Mucosa of descending colon (tissue), 3 donors: ENCODE measurements at regions not wholly inside any gene's neighbourhood (a gene's known extent, or its start where the extent isn't known, plus 50 kb on each side); places are given as distances from the start of the nearest gene placed in this dataset.

Experiments used
- ATAC-seq: fragments of 200-7000 bp; cut with Tn5 transposase; one replicate; pipeline ENCODE4 v1.9.1; 2020; ENCODE audit warnings: mild to moderate bottlenecking, moderate library complexity
- DNase-seq, 3 donors: peaks; one replicate each; pipeline ENCODE4 v3.0.0-alpha.2; 2020
- H3K36me3 ChIP-seq: fragments of 200-600 bp; one replicate; pipeline ENCODE4 v1.8.0; 2021; ENCODE audit warnings: low read depth, mild to moderate bottlenecking
- H3K4me1 ChIP-seq: fragments of 200-600 bp; one replicate; pipeline ENCODE4 v1.8.0; 2021; ENCODE audit warnings: low read depth, mild to moderate bottlenecking
- H3K4me3 ChIP-seq: fragments of 200-600 bp; one replicate; pipeline ENCODE4 v1.8.0; 2021; ENCODE audit warnings: mild to moderate bottlenecking
- H3K9me3 ChIP-seq: fragments of 200-600 bp; one replicate; pipeline ENCODE4 v1.8.0; 2021; ENCODE audit warnings: mild to moderate bottlenecking
- CTCF ChIP-seq: fragments of 200-600 bp; IDR thresholded peaks from one replicate; pipeline ENCODE4 v1.8.0; 2022; ENCODE audit warnings: antibody characterized with exemption, mild to moderate bottlenecking
- intact Hi-C, 2 donors: fragments of 100-400 bp; cut with DNase I in 1 of 2; cut with micrococcal nuclease in 1 of 2; formaldehyde crosslinking; loops; one replicate each; pipeline versions ENCODE4 v1.11.0 to v1.11.1; 2022; cut with DNase I, micrococcal nuclease
- donor health status: DM: no; HTN: no; CAD: no; lungs with moderate emphysema.
- donor health status: DM: no; HTN: no; CAD: no.
- donor health status: DM: no; HTN: yes; CAD: no.

DNA sequence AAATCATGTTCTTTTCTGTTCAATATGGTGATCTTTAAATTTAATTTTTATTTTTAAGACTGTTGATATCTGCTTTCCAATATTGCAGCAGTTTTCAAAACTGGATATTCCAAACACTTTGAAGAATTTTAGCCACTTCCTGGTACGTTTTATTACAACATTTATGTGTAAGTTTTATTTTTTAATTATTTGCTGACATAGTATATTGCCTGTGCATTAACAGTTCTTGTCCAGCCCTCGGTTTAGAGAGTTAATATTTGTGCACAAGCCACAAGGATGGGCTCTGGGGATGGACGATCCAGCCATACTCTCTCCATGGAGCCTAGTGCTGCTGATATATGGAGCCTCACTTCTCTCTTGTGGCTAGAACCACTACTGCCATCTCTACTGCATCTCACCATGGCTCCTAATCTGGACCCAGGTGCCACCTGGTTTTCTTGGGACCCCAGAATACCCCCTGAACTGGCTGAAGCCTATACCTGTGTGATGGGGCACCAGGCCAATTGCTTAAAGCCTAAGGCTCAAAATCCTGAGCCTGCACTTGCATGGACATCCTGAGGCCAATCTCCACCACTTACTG, 262.5 kb downstream of the RASSF9 start:
- no peaks in the 10 kb centered on the region for H3K9me3 ChIP-seq
- no peak for ATAC-seq

DNA sequence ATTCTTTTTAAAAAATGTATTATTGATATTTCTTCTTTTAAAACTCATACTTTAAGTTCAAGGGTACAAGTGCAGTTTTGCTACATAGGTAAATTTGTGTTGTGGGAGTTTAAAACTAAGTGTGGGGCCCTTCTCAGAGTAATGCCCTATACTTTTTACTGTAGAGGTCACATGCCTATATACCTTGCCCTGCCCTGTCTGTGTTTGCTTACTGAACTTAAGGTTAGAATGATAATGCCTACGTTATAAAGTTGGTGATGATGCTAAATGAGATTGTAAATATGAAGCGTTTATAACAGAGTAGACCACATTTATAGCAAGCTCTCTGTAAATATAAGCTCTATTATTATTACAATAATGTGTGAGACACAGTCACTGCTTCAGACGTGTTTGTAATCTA, 261.9 kb downstream of the RASSF9 start:
- intact Hi-C loops: loop anchor here in 1 of 2 donors (10.0 kb wide), 1 partner anchor 291 kb away; no protein-coding TSS in a partner anchor
- DNase-seq (no peak), ATAC-seq (peak; percentile 52)
- no peak for TF ChIP-seq CTCF
- H3K4me3 ChIP-seq: no peak overlapping the region
- H3K36me3 ChIP-seq: no peaks in the 10 kb centered on the region
- H3K9me3 ChIP-seq: no peaks in the 10 kb centered on the region
- H3K4me1 ChIP-seq: peaks cover under 1% of the 10 kb centered on the region

More for the DNA sequence above, 262.5 kb downstream of the RASSF9 start:
- intact Hi-C loops: loop anchor here in 1 of 2 donors (10.0 kb wide), 1 partner anchor 291 kb away; no protein-coding TSS in a partner anchor
- Histone ChIP-seq H3K4me1 (peaks cover 5% of the 10 kb centered on the region), H3K4me3 (no peak overlapping the region), H3K36me3 (no peaks in the 10 kb centered on the region)
- TF ChIP-seq CTCF: no peak
- no peak for DNase-seq

DNA sequence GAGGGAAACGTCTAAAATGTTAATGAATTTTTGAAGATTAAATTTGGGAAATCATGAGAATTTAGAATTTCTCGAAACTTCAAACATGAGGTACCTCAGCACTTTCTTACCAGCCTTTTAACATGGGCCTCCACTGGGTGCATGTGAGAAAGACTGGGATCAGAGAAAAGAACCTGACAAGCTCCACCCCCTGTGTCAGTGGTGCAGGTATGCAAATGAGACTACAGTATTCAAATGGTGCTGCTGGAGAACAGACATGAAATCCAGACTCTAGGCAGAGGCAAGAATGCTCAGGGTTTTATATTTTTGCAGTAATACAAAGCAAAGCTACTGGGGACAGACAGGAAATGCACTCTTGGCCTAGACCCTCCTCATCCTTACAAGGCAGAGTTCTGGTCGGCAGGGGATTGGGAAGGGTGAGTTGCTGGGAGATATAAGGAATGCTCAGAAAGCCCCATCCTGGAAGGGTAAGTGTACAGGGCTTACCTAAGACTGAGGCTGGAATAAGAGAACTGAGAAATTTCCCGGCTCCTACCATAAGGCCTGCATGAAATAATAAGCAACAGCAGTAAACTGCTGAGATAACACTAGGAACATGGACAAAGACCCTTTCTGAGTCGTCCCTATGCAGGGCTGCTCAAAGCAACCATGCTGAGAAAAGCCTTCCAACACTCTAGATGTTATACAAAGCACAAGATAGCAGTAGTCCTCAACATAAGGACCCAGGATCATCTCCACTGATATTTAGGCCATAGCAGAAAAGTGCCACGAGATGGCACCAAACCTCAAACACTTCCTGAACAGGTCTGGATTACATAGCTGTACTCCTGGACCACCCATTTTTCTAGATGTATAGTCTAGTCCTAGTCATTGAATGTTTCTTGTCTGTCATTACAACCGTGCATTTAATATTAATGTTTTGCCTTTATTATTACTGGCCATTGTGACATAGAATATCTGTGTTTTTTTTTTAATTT, 260.8 kb downstream of the RASSF9 start:
- no peaks in the 10 kb centered on the region for H3K9me3 ChIP-seq
- ATAC-seq (peak; percentile 65), DNase-seq (peak in 1 of 3 donors; percentile 66)
- H3K4me1 ChIP-seq: no peaks in the 10 kb centered on the region
- no peak overlapping the region for H3K4me3 ChIP-seq
- peak; percentile 37 for TF ChIP-seq CTCF
- intact Hi-C loops: loop anchor here in 1 of 2 donors (10.0 kb wide), 1 partner anchor 289 kb away; no protein-coding TSS in a partner anchor
- H3K36me3 ChIP-seq: no peaks in the 10 kb centered on the region

- DNase-seq: no peak
- Histone ChIP-seq H3K4me3 (no peak overlapping the region), H3K36me3 (no peaks in the 10 kb centered on the region), H3K4me1 (no peaks in the 10 kb centered on the region), H3K9me3 (no peaks in the 10 kb centered on the region)
- intact Hi-C loops: no loop called here
- TF ChIP-seq CTCF: no peak
- ATAC-seq: no peak
Measured at GRCh38 chr12:85580562-85581168, 255.5 kb downstream of the RASSF9 start.

DNA sequence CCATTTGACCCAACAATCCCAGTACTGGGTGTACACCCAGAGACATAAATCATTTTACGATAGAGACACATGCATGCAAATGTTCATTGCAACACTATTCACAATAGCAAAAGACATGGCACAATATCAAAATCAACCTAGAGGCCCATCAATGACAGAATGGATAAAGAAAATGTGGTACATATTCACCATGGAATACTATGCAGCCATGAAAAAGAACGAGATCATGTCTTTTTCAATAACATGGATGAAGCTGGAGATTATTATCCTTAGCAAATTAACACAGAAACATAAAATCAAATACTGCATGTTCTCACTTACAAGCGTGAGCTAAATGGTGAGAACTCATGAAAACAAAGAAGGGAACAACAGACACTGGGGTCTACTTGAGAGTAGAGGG, 249.1 kb downstream of the RASSF9 start:
- Histone ChIP-seq H3K9me3 (no peaks in the 10 kb centered on the region), H3K36me3 (no peaks in the 10 kb centered on the region), H3K4me3 (no peak overlapping the region), H3K4me1 (no peaks in the 10 kb centered on the region)
- intact Hi-C loops: no loop called here
- no peak for DNase-seq
- TF ChIP-seq CTCF: no peak
- no peak for ATAC-seq
